KMS-11 (cell line): ENCODE measurements at regions not wholly inside any gene's neighbourhood (a gene's known extent, or its start where the extent isn't known, plus 50 kb on each side); places are given as distances from the start of the nearest gene placed in this dataset.

Experiments
- H2AFZ ChIP-seq: fragments of 200-600 bp; sonication (generic); 2 replicates; pipeline ENCODE4 v1.6.1; 2016; ENCODE audit warnings: antibody characterized with exemption, mixed run types, low read depth
- H3K27ac ChIP-seq: fragments of 200-600 bp; sonication (generic); 2 replicates; pipeline ENCODE4 v1.6.1; 2016; ENCODE audit warnings: mild to moderate bottlenecking, mixed run types
- H3K27me3 ChIP-seq: fragments of 200-600 bp; sonication (generic); 2 replicates; pipeline ENCODE4 v1.6.1; 2017; ENCODE audit warnings: mild to moderate bottlenecking, low read depth, mixed run types, moderate library complexity; ENCODE audit not compliant: insufficient read depth
- H3K36me3 ChIP-seq: fragments of 200-600 bp; sonication (generic); 2 replicates; pipeline ENCODE4 v1.6.1; 2017; ENCODE audit warnings: mild to moderate bottlenecking, mixed run types; ENCODE audit not compliant: insufficient read depth
- H3K4me1 ChIP-seq: fragments of 200-600 bp; sonication (generic); 2 replicates; pipeline ENCODE4 v1.6.1; 2016; ENCODE audit warnings: mild to moderate bottlenecking, low read depth, mixed run types; ENCODE audit not compliant: poor library complexity, severe bottlenecking
- H3K4me2 ChIP-seq: fragments of 200-600 bp; sonication (generic); 2 replicates; pipeline ENCODE4 v1.7.0; 2016; ENCODE audit warnings: mild to moderate bottlenecking, mixed run types
- H3K4me3 ChIP-seq: fragments of 200-600 bp; sonication (generic); IDR thresholded peaks from 2 replicates; pipeline ENCODE4 v1.6.1; 2017; ENCODE audit warnings: low read depth, low read length, mixed read lengths; ENCODE audit not compliant: insufficient read depth
- H3K79me2 ChIP-seq: fragments of 200-600 bp; sonication (generic); 2 replicates; pipeline ENCODE4 v1.6.1; 2016; ENCODE audit warnings: low read depth, mixed run types; ENCODE audit not compliant: insufficient read depth
- H3K9ac ChIP-seq: fragments of 200-600 bp; sonication (generic); 2 replicates; pipeline ENCODE4 v1.6.1; 2016; ENCODE audit warnings: mild to moderate bottlenecking, mixed run types
- H4K20me1 ChIP-seq: fragments of 200-600 bp; sonication (generic); 2 replicates; pipeline ENCODE4 v1.6.1; 2016; ENCODE audit warnings: mild to moderate bottlenecking, mixed run types; ENCODE audit not compliant: insufficient read depth
- TF ChIP-seq, protein P1 (sequence below): fragments of 200-600 bp; sonication (generic); conservative IDR thresholded peaks from 2 replicates; pipeline ENCODE4 v1.6.1; 2017; ENCODE audit warnings: low read depth, mild to moderate bottlenecking, antibody characterized with exemption, low read length, moderate library complexity, mixed read lengths

DNA sequence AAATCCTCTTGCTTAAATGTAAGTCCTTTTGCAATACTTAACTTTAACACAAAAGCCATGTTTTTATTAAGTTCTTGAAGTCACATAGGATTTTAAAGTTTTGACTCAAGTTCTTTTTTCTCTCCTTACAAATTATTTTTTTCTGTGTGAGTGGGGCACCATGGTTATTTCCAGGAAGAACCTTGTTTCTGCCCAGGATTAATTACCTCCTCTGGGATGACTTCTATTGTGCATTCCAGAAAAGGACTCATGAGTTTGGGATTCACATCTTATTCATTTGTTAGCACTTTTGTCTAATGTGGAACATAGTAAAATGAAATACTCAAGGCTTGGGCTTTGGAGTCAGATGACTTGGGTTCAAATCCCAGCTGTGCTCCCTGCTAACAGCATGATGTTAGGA lies 421.4 kb upstream of the WWC1 start:
- Histone ChIP-seq H3K27me3 (no peaks in the 10 kb centered on the region), H3K36me3 (no peaks in the 10 kb centered on the region), H3K4me3 (no peak overlapping the region), H3K27ac (no peak overlapping the region), H4K20me1 (no peaks in the 10 kb centered on the region), H3K4me1 (no peaks in the 10 kb centered on the region), H3K4me2 (no peak overlapping the region), H3K79me2 (no peaks in the 10 kb centered on the region), H2AFZ (no peak overlapping the region), H3K9ac (no peak overlapping the region)
- TF ChIP-seq, protein P1, sequence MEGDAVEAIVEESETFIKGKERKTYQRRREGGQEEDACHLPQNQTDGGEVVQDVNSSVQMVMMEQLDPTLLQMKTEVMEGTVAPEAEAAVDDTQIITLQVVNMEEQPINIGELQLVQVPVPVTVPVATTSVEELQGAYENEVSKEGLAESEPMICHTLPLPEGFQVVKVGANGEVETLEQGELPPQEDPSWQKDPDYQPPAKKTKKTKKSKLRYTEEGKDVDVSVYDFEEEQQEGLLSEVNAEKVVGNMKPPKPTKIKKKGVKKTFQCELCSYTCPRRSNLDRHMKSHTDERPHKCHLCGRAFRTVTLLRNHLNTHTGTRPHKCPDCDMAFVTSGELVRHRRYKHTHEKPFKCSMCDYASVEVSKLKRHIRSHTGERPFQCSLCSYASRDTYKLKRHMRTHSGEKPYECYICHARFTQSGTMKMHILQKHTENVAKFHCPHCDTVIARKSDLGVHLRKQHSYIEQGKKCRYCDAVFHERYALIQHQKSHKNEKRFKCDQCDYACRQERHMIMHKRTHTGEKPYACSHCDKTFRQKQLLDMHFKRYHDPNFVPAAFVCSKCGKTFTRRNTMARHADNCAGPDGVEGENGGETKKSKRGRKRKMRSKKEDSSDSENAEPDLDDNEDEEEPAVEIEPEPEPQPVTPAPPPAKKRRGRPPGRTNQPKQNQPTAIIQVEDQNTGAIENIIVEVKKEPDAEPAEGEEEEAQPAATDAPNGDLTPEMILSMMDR = no peak

DNA sequence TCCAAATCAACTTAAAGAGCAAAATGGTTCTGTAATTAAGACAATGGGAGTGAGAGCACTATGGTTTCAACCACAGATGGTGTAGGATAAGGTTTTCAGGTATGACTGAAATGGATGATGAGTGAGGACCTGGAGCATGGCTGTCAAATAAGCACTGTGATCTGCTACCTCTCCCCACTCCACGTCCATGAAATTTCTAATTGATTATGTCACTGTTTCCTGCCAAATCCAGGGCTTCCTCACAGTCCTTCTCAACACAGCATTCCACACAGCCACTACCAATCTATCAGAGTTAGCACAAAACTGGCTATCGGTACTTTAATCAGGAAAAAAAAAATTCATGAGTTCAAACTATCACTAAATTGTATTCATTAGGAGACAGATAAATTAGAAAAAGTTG lies 420.4 kb upstream of the WWC1 start:
- Histone ChIP-seq H3K27me3 (no peaks in the 10 kb centered on the region), H3K4me2 (no peak overlapping the region), H4K20me1 (no peaks in the 10 kb centered on the region), H3K27ac (no peak overlapping the region), H3K4me1 (no peaks in the 10 kb centered on the region), H3K4me3 (no peak overlapping the region), H3K9ac (no peak overlapping the region), H2AFZ (no peak overlapping the region), H3K36me3 (no peaks in the 10 kb centered on the region), H3K79me2 (no peaks in the 10 kb centered on the region)
- TF ChIP-seq, protein P1 = no peak

DNA sequence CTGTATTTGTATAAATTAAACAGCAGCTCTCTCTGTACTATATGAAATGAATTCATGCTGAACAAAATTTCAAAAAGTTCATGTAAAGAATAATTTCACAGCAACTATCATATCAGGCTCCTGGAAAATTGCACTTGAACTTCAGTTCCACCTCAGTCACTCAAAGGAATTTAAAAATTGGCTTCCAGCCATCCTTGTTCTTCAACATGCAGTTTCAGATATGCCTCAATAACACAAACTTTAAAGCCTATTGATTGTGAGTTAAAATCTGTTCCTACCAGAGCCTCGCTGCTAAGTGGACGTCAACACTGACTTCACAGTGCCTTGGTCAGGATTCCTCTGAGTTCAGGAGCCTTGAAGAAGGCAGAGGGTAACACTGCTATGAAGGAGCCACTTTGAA lies 418.7 kb upstream of the WWC1 start:
- H3K36me3 ChIP-seq = no peaks in the 10 kb centered on the region
- H2AFZ ChIP-seq = no peak overlapping the region
- no peaks in the 10 kb centered on the region for H3K79me2 ChIP-seq
- no peak overlapping the region for H3K4me2 ChIP-seq
- H3K27me3 ChIP-seq = no peaks in the 10 kb centered on the region
- no peaks in the 10 kb centered on the region for H3K4me1 ChIP-seq
- no peak overlapping the region for H3K27ac ChIP-seq
- H3K9ac ChIP-seq = no peak overlapping the region
- no peaks in the 10 kb centered on the region for H4K20me1 ChIP-seq
- TF ChIP-seq, protein P1 = no peak
- no peak overlapping the region for H3K4me3 ChIP-seq

DNA sequence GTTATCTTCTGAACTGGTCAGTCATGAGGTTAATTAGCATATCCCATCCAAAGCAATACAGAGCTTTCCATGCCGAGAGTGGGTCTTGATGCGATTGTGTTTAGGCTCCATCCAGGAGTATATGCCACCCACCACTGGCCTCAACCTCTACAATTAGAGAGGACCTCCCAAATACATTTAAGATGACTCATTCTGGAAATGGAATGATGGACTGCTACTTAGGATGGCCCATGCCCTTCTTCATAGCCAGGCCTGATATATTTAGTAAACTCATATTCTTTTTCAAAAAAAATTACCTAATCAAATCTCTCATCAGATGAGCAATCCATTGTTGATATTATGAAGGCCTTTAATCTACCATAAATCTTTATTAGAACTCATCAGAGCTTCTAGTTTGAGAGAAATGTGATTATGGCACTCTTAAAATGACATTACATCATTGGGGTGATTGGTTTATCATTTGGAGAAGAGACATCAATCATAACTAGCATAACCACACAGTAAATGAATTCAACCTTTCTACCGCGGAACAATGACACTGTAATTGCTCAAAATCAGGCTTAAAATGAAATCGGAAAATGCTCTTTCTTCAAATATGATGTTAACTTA lies 414.2 kb upstream of the WWC1 start:
- Histone ChIP-seq H3K36me3 (no peaks in the 10 kb centered on the region), H3K27me3 (no peaks in the 10 kb centered on the region), H3K4me3 (no peak overlapping the region), H3K79me2 (no peaks in the 10 kb centered on the region), H4K20me1 (no peaks in the 10 kb centered on the region), H3K4me2 (no peak overlapping the region), H3K4me1 (no peaks in the 10 kb centered on the region), H2AFZ (no peak overlapping the region), H3K9ac (no peak overlapping the region), H3K27ac (no peak overlapping the region)
- TF ChIP-seq, protein P1 = no peak

DNA sequence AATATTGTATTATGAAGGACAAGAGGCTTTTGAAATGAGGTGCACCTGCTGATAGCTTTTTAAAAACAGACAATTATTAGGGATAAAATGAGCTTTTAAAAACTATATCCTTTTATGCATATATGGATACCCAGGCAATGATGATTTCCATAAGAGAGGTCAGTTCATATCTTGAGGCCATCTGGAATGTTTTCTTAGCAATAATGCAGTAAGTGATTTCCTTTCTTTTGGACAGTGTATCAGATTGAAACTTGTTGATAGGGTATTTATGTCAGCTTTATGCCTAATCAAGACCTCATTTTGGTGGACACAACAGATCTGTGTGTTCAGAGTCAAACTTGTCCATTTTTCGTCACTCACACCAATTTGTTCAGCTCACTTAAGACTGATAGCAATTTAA lies 413.5 kb upstream of the WWC1 start:
- H3K4me2 ChIP-seq = no peak overlapping the region
- H3K27me3 ChIP-seq = no peaks in the 10 kb centered on the region
- H3K9ac ChIP-seq = no peak overlapping the region
- H3K4me3 ChIP-seq = no peak overlapping the region
- H3K4me1 ChIP-seq = no peaks in the 10 kb centered on the region
- TF ChIP-seq, protein P1 = no peak
- no peak overlapping the region for H3K27ac ChIP-seq
- no peaks in the 10 kb centered on the region for H3K79me2 ChIP-seq
- no peak overlapping the region for H2AFZ ChIP-seq
- no peaks in the 10 kb centered on the region for H3K36me3 ChIP-seq
- no peaks in the 10 kb centered on the region for H4K20me1 ChIP-seq
